ENCODE measurements at regions not wholly inside any gene's neighbourhood (a gene's known extent, or its start where the extent isn't known, plus 50 kb on each side); places are given as distances from the start of the nearest gene placed in this dataset.
"Not testable (repeated sequence)": the region's sequence is repeated elsewhere in the genome, so short reads cannot be mapped to it uniquely, and the experiment has no call there.

DNA sequence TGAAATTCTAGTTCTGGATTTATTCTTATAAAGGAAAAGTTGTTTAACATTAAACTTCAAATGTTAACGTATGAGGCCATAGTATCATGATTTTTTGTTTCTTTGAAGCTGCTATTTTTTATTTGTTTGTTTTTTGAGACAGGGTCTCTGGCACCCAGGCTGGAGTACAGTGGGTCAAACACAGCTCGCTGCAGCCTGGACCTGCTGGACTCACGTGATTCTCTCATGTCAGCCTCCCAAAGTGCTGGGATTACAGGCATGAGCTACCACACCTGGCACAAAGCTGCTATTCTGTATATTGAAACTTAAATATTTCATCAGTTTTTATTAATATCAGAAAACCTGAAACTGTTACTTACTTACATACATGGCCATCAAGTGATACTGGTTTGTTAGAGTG is 89.5 kb upstream of the RPRM start:
- H3K36me3 Mint-ChIP-seq (ENCODE audit: low read depth) = no peaks in the 10 kb centered on the region
- H3K4me3 Mint-ChIP-seq = no peak overlapping the region
- CTCF ChIA-PET = no interaction called here
- POLR2A ChIA-PET = interaction anchor here (0.6 kb wide), 1 partner anchor 553 kb away, joined by 3 read pairs; no protein-coding TSS in a partner anchor
- H3K9me3 Mint-ChIP-seq (ENCODE audit: low read depth) = no peaks in the 10 kb centered on the region
- H3K27ac Mint-ChIP-seq = no peak overlapping the region
- no peak for DNase-seq
- no peak for ATAC-seq
- no peaks in the 10 kb centered on the region for H3K4me1 Mint-ChIP-seq
- no peaks in the 10 kb centered on the region for H3K27me3 Mint-ChIP-seq
- intact Hi-C loops (cut with DNase I, micrococcal nuclease) = no loop called here

- H3K9me3 Mint-ChIP-seq (ENCODE audit: low read depth) = no peaks in the 10 kb centered on the region
- CTCF ChIA-PET = no interaction called here
- H3K4me1 Mint-ChIP-seq = no peaks in the 10 kb centered on the region
- POLR2A ChIA-PET = no interaction called here
- intact Hi-C loops (cut with DNase I, micrococcal nuclease) = no loop called here
- no peak overlapping the region for H3K4me3 Mint-ChIP-seq
- ATAC-seq (peak; percentile 33), DNase-seq (no peak)
- H3K36me3 Mint-ChIP-seq (ENCODE audit: low read depth) = no peaks in the 10 kb centered on the region
- H3K27me3 Mint-ChIP-seq = no peaks in the 10 kb centered on the region
- no peak overlapping the region for H3K27ac Mint-ChIP-seq
Observed at GRCh38 chr2:153575171-153575853, 96.8 kb upstream of the RPRM start.

DNA sequence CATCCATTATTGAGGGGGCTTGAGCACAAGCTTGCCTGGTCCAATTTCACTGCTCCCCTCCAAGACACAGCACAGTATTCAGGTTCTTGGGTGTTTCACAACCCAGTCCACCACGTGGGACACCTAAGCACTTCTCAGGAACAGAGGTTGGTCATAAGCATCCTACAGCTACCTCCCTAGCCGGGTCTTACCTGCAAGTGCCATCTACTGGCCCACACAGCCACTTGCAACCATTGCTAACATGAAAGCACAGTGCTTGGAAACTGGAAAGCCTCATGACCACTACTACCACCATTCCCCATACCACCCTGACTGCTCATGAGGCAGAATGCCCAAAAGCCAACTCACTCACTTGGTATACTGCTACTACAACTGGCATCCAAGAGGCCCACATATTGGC is 105.7 kb upstream of the RPRM start:
- ATAC-seq = no peak
- POLR2A ChIA-PET = no interaction called here
- CTCF ChIA-PET = no interaction called here
- intact Hi-C loops (cut with DNase I, micrococcal nuclease) = no loop called here
- no peaks in the 10 kb centered on the region for H3K4me1 Mint-ChIP-seq
- DNase-seq = no peak
- H3K27me3 Mint-ChIP-seq = no peaks in the 10 kb centered on the region
- H3K36me3 Mint-ChIP-seq (ENCODE audit: low read depth) = no peaks in the 10 kb centered on the region
- H3K27ac Mint-ChIP-seq = no peak overlapping the region
- peaks cover 16% of the 10 kb centered on the region for H3K9me3 Mint-ChIP-seq (ENCODE audit: low read depth)
- H3K4me3 Mint-ChIP-seq = no peak overlapping the region

DNA sequence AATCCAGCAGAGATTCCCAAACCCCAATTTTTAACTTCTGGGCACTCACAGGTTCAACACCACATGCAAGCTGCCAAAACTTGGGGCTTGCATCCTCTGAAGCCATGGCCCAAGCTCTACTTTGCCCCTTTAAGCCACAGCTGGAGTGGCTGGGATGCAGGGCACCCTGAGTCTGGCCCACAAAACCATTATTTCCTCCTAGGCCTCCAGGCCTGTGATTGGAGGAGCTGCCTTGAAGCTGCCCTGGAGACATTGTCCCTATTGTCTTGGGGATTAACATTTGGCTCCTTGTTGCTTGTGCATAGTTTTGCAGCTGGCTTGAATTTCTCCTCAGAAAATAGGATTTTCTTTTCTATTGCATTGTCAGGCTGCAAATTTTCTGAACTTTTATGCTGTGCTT is 109.8 kb upstream of the RPRM start:
- no peaks in the 10 kb centered on the region for H3K4me1 Mint-ChIP-seq
- ChIA-PET CTCF (no interaction called here), POLR2A (no interaction called here)
- intact Hi-C loops (cut with DNase I, micrococcal nuclease) = no loop called here
- no peaks in the 10 kb centered on the region for H3K27me3 Mint-ChIP-seq
- DNase-seq (no peak), ATAC-seq (no peak)
- H3K4me3 Mint-ChIP-seq = no peak overlapping the region
- H3K36me3 Mint-ChIP-seq (ENCODE audit: low read depth) = no peaks in the 10 kb centered on the region
- no peak overlapping the region for H3K27ac Mint-ChIP-seq
- H3K9me3 Mint-ChIP-seq (ENCODE audit: low read depth) = peaks cover 29% of the 10 kb centered on the region

GRCh38 chr2:153589586-153589985 is 111.0 kb upstream of the RPRM start:
- H3K27me3 Mint-ChIP-seq = no peaks in the 10 kb centered on the region
- intact Hi-C loops (cut with DNase I, micrococcal nuclease) = no loop called here
- no peaks in the 10 kb centered on the region for H3K36me3 Mint-ChIP-seq (ENCODE audit: low read depth)
- ATAC-seq (no peak), DNase-seq (no peak)
- peaks cover 27% of the 10 kb centered on the region for H3K9me3 Mint-ChIP-seq (ENCODE audit: low read depth)
- ChIA-PET CTCF (no interaction called here), POLR2A (no interaction called here)
- no peak overlapping the region for H3K4me3 Mint-ChIP-seq
- H3K4me1 Mint-ChIP-seq = no peaks in the 10 kb centered on the region
- H3K27ac Mint-ChIP-seq = no peak overlapping the region

DNA sequence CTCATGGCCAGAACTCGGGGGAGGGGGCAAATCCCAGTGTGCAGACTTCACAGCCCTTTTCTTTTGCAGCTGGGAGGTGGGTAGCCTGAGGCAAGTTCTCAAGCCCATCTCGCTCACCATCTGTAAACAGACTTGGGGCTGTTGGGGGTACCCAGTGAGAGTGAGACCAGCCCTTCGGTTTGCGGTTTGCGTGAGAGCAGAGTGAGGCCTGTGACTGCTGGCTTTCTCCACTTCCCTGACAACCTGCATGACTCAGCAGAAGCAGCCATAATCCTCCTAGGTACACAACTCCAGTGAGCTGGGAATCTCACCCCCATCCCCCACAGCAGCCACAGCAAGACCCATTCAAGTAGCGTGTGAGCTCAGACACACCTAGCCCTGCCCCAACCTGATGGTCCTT is 114.5 kb upstream of the RPRM start:
- CTCF ChIA-PET; H3K4me1 Mint-ChIP-seq; intact Hi-C loops (cut with DNase I, micrococcal nuclease); DNase-seq; H3K27me3 Mint-ChIP-seq; H3K36me3 Mint-ChIP-seq (ENCODE audit: low read depth); H3K4me3 Mint-ChIP-seq; ATAC-seq; H3K27ac Mint-ChIP-seq; POLR2A ChIA-PET: not testable (repeated sequence)
- peaks cover 17% of the 10 kb centered on the region for H3K9me3 Mint-ChIP-seq (ENCODE audit: low read depth)

GRCh38 chr2:153595939-153596338 is 117.4 kb upstream of the RPRM start:
- Mint-ChIP-seq H3K36me3 (ENCODE audit: low read depth) (no peaks in the 10 kb centered on the region), H3K27me3 (no peaks in the 10 kb centered on the region), H3K4me1 (no peaks in the 10 kb centered on the region), H3K27ac (no peak overlapping the region), H3K9me3 (ENCODE audit: low read depth) (peaks cover 7% of the 10 kb centered on the region), H3K4me3 (no peak overlapping the region)
- POLR2A ChIA-PET = interaction anchor here (0.7 kb wide), 1 partner anchor 1407 kb away, joined by 3 read pairs; no protein-coding TSS in a partner anchor
- DNase-seq (no peak), ATAC-seq (no peak)
- CTCF ChIA-PET = no interaction called here
- intact Hi-C loops (cut with DNase I, micrococcal nuclease) = no loop called here

GRCh38 chr2:153601812-153602211 is 123.2 kb upstream of the RPRM start:
- intact Hi-C loops (cut with DNase I, micrococcal nuclease) = no loop called here
- no peaks in the 10 kb centered on the region for H3K27me3 Mint-ChIP-seq
- ATAC-seq = no peak
- no peak overlapping the region for H3K4me3 Mint-ChIP-seq
- DNase-seq = no peak
- no peak overlapping the region for H3K27ac Mint-ChIP-seq
- no peaks in the 10 kb centered on the region for H3K36me3 Mint-ChIP-seq (ENCODE audit: low read depth)
- H3K4me1 Mint-ChIP-seq = no peaks in the 10 kb centered on the region
- H3K9me3 Mint-ChIP-seq (ENCODE audit: low read depth) = no peaks in the 10 kb centered on the region
- ChIA-PET CTCF (no interaction called here), POLR2A (no interaction called here)

GRCh38 chr2:153604133-153604532 is 125.6 kb upstream of the RPRM start:
- Mint-ChIP-seq H3K9me3 (ENCODE audit: low read depth) (no peaks in the 10 kb centered on the region), H3K27ac (no peak overlapping the region), H3K27me3 (no peaks in the 10 kb centered on the region), H3K4me1 (no peaks in the 10 kb centered on the region), H3K36me3 (ENCODE audit: low read depth) (no peaks in the 10 kb centered on the region), H3K4me3 (no peak overlapping the region)
- intact Hi-C loops (cut with DNase I, micrococcal nuclease) = no loop called here
- ChIA-PET CTCF (no interaction called here), POLR2A (no interaction called here)
- no peak for DNase-seq
- ATAC-seq = no peak

- no peaks in the 10 kb centered on the region for H3K27me3 Mint-ChIP-seq
- no peak overlapping the region for H3K27ac Mint-ChIP-seq
- no peaks in the 10 kb centered on the region for H3K36me3 Mint-ChIP-seq (ENCODE audit: low read depth)
- ChIA-PET POLR2A (no interaction called here), CTCF (no interaction called here)
- H3K4me3 Mint-ChIP-seq = no peak overlapping the region
- no peaks in the 10 kb centered on the region for H3K9me3 Mint-ChIP-seq (ENCODE audit: low read depth)
- no peak for ATAC-seq
- H3K4me1 Mint-ChIP-seq = no peaks in the 10 kb centered on the region
- no peak for DNase-seq
- intact Hi-C loops (cut with DNase I, micrococcal nuclease) = no loop called here
Observed at GRCh38 chr2:153606623-153607022, 128.1 kb upstream of the RPRM start.

DNA sequence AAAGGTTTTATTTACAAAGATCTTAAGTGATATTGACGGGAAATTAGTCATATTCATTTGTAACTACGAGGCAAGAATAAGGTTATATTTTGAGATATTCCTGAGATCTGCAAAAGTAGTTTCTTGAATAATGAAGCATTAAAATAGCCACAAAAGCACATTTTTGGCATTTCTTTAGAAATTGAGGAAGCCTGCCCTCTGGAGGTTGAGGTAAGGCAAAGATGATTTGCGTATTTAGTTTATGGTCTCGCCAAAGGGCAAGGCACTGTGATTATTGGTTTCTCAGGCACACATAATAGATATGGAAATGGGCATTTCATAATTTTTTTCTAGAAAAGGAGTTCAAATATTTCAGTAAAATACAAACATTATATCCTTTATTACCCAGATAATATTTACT is 143.7 kb upstream of the RPRM start:
- intact Hi-C loops (cut with DNase I, micrococcal nuclease) = no loop called here
- H3K27ac Mint-ChIP-seq = no peak overlapping the region
- ChIA-PET CTCF (no interaction called here), POLR2A (no interaction called here)
- no peak for ATAC-seq
- H3K9me3 Mint-ChIP-seq (ENCODE audit: low read depth) = peaks cover 11% of the 10 kb centered on the region
- peaks cover 1% of the 10 kb centered on the region for H3K36me3 Mint-ChIP-seq (ENCODE audit: low read depth)
- no peak overlapping the region for H3K4me3 Mint-ChIP-seq
- H3K27me3 Mint-ChIP-seq = no peaks in the 10 kb centered on the region
- DNase-seq = no peak
- no peaks in the 10 kb centered on the region for H3K4me1 Mint-ChIP-seq

DNA sequence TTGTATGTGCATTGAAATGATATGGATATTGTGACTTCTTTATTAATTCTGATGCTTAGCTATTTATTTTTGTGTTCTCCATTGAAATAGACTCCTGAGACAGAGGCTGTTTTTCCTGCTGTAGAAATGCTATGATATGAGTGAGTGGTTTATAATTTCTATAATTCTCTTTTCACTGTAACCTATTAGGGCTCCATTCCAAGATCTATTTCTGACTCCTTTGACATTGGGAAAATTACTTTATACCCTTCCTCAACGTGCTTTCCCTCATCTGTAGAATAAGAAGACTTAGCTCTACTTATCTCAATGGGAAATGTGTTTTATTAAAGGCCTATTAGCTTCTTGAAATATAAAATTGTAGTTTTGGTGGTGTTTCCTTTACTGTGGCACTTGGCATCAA is 144.5 kb upstream of the RPRM start:
- Mint-ChIP-seq H3K9me3 (ENCODE audit: low read depth) (peaks cover 9% of the 10 kb centered on the region), H3K4me1 (no peaks in the 10 kb centered on the region), H3K36me3 (ENCODE audit: low read depth) (no peaks in the 10 kb centered on the region), H3K27me3 (no peaks in the 10 kb centered on the region), H3K4me3 (no peak overlapping the region), H3K27ac (no peak overlapping the region)
- intact Hi-C loops (cut with DNase I, micrococcal nuclease) = no loop called here
- DNase-seq (no peak), ATAC-seq (no peak)
- POLR2A ChIA-PET = interaction anchor here (0.6 kb wide), 1 partner anchor 171 kb away, joined by 3 read pairs; no protein-coding TSS in a partner anchor
- CTCF ChIA-PET = no interaction called here

GRCh38 chr2:153626676-153627075 is 148.1 kb upstream of the RPRM start:
- DNase-seq = no peak
- POLR2A ChIA-PET = no interaction called here
- H3K4me1 Mint-ChIP-seq = no peaks in the 10 kb centered on the region
- H3K27ac Mint-ChIP-seq = no peak overlapping the region
- H3K4me3 Mint-ChIP-seq = no peak overlapping the region
- CTCF ChIA-PET = no interaction called here
- intact Hi-C loops (cut with DNase I, micrococcal nuclease) = no loop called here
- H3K27me3 Mint-ChIP-seq = no peaks in the 10 kb centered on the region
- peaks cover 4% of the 10 kb centered on the region for H3K9me3 Mint-ChIP-seq (ENCODE audit: low read depth)
- no peaks in the 10 kb centered on the region for H3K36me3 Mint-ChIP-seq (ENCODE audit: low read depth)
- ATAC-seq = no peak

Measured in activated CD4-positive, alpha-beta T cell treated with anti-CD3 and anti-CD28 coated beads for 36 hours (primary cell).